ENCODE measurements at regions not wholly inside any gene's neighbourhood (a gene's known extent, or its start where the extent isn't known, plus 50 kb on each side); places are given as distances from the start of the nearest gene placed in this dataset.

DNA sequence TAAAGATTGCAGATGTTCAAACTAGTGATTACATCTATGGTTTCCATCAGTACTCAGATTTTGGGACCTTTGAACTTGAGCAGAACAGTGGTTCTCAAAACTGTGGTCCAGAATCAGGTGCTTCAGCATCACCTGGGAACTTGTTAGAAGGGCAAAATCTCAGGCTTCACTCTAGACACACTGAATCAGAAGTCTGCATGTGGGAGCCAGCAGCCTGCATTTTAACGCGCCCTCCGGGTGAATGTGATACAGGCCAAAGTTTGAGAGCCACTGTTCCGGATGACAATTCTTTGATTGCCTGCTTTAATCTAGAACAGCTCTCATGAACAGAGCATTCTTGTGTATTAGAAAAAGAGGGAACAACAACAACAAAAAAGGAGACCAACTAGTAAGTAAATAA lies 261.7 kb downstream of the GPD2 start:
- no peak for DNase-seq

DNA sequence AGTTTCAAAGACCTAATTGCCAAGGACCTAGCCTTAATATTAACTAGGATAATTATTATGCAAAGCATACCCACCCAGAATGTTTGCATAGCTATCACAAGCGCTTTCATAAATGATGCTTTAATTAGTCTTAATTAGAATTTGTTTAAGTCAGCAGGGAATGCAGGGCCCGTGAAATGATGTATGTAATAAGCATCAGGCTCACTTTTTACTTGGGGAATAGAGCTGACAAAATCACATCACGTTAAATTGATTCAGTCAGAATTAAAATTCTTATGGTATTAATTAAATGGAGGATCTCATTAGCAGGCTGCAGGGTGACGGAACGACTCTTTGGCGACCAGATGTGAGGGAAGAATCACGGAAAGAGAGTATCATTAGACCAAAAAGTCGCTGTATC lies 264.5 kb downstream of the GPD2 start:
- no peak for DNase-seq

DNA sequence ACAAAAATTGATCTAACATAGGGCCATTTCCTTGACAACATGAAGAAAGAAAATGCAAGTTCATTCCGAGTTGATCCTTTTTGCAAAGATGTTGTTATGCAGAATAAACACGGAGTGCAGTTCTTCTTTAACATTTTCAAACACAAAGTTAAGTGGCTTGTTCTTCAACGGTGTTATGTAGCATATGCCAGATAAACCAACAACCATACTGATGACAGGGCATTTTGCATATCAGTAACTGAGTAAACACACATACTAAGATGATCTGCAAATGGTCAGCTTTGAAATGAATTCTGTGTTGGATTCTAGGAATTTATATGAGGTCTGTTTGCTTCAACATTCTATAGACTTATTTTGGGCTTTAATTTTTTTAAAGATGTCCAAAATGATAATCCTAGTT lies 266.4 kb downstream of the GPD2 start:
- no peak for DNase-seq

DNA sequence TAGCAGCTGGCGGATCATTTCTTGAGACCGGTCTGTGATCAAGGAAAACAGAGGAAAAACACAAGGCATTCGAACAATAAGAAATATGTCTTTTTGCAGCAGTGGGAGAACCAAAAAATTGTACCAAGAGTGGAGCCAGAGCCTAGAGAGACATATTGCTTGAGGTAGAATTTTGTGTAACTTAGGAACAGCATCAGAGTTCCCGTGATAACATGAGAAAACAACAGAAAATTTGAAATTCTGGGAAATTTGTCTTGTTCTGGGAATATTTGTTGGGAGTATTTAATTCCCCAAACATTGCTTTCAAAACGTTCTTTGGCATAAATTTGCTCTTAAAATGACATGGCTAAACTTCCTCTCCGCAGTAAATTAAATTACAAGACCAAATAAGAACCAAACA lies 267.5 kb downstream of the GPD2 start:
- no peak for DNase-seq

DNA sequence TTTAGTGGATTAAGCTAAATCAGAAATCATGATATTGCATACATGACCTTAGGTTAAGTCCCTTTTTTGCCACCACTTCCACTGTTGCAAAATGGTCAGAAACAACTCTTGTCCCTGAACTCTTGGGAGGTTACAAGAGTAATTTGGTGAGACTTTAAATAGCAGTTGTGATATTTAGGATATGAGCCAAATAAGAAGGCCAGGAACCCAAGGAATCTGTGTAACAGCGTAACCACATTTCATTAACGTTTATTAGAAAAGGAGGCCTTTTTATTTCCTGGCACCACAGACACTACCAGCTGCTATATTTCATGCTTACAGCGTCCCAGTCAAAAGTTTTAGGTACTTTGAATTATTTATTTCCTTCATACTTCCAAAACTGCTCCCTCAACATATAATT lies 268.0 kb downstream of the GPD2 start:
- DNase-seq, result no peak

DNA sequence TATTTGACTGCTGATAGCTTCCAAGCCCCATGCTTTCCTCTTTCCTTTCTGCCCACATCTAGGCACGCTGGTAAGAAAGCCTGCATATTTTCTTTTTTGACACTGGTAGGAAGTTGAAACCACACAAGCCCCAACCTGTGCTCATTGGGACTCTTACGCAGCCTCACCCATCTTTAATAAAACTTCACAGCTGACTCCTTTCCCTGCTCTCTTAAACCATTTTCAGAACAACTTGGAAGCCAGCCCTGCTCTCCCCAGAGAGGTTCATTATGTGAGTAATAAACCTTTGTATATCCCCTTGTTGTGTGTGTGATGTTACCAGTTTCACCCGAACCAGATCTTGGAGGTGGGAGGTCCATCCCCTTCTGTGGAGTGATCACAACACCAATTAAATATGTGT lies 268.4 kb downstream of the GPD2 start:
- no peak for DNase-seq

DNA sequence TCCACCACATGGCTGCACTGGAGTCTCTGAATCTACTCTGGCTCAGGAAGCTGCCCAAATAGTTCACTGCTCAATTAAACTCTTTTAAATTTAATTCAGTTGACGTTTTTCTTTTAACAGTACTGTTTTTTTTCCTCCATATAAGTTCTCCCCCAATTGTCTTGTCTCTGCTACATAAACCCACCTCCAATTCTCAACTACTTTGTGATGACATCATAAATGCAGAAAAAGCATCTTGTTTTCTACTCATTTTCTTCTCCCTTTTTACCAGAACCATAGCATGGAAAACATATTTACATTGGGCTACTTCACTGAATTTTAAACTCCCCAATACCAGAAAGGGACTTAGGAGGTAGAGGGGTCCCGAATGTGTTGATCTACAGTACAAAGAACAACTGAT lies 270.4 kb downstream of the GPD2 start:
- no peak for DNase-seq

DNA sequence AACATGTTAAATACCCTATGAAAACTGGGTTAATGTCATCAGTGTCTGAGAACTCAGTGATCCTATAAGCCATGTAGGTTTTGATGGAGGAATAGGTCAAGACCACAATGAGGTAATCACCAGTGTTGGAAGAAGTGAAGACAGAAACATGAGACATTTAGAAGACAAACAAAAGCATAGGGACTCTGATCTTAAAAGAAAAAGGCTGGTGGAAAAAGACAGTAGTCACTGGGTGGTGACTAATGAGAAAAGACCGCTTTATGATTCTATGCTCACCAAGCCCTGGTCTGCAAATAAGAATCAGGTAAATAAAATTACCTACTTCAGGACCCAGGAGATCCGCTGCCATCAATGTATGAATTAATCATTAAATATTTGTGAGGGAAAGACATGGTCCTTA lies 271.9 kb downstream of the GPD2 start:
- DNase-seq, result no peak

DNA sequence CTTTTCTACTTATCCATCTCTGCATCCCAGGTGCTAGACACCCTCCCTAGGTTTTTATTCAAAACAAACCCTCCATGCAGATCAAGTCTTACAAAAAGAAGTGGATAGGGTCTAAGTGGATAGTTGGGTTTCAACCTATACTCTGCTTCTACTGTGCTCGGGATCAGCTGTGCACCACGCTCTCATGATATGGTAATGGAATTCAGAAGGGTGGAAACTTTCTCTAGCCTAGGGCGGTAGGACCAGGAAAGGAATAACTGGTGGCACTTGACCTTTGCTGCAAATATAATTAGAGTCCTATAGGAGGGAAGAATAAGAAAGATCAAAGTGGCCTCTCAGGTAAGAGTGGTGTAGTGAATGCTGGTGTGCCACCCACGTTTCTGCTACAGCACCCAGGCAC lies 272.9 kb downstream of the GPD2 start:
- DNase-seq, result no peak

DNA sequence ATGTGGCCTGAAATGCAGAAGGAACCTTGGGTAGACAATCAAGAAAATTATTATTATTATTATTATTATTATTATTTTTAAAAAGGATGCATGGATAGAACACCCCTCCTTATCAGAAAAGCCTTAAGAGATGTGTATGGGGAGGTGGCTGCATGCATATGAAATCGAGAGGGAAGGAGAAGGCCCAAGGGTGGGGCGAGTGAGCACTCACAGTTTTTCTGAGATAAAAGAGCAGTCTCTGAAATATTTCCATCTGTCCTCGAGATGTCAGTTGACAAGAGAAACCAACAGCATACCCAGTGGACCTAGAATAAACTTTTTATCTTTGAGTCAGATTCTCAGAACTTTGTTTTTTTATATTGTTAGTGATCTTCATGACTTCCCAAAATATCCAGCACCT lies 282.9 kb downstream of the GPD2 start:
- DNase-seq, result no peak

DNA sequence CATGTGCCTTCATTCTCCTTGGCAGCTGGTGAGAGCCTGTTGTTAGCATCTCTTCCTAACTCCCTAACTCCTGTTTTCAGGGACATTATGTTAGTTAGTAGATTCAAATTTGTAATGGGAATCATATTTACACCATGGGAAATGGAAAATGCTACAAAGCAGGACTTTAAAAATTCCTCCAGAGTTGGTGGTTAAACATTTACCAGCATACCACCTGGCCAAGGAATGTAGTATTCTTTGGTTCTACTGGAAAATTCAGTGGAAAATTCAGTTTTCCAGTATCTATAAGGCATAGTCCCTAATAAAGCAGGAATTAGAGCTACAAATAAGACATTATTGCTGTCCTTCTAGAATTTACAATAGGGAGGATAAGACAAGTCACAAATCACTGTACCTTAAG lies 291.7 kb downstream of the GPD2 start:
- no peak for DNase-seq

DNA sequence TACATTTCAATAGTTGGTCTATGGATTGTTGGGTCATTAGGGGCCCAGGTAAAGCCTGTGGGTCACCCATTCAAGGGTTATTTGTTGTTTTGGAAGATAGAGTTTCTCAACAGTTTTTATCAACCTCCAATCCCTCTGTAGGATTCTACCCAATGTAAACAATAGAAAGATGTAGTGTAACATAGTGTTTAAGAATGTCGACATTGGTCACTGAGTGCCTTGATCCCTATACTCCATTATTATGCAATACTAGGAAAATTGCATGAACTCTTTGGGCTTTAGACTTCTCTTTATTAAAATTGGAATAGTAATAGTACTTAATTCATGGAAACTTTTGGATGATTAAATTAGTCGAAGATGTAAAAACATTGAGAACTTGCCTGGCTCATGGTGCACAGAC lies 292.1 kb downstream of the GPD2 start:
- no peak for DNase-seq

DNA sequence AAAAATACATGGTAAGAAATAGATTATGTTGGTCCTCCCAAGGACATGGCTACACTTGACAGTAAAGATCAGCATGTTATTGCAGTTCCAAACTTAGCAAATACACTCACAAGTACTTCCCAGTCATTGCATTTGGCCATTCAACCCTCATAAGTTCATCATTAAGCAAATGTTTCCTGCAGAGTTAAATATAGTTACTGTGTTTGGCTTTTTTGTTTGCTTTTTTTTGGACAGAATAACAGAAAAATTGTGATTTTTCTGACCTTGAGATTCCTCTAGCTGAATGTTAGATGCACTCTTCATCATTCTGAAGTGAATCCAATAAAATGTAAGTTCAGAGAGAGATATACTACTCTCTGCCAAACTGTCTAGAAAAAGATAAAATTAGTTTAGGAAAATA lies 295.3 kb downstream of the GPD2 start:
- no peak for DNase-seq

DNA sequence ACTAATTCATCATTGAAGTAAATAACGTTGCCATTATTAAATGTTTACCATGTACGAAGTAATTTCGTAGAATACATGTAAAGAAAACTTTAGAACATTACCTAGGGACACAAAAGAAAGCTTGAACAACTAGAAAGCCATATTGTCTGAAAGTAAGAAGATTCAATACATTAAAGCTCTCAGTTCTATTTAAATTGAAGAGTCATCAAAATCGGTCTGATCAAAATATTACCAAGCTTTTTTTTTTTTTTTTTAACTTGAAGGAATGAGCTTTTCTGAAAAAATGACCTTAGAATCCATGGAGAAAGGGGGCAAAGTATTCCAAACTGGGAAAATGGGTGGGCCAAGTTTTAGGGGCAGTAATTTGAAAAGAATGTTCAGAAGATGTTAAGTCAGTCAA lies 300.8 kb downstream of the GPD2 start:
- DNase-seq, result no peak

DNA sequence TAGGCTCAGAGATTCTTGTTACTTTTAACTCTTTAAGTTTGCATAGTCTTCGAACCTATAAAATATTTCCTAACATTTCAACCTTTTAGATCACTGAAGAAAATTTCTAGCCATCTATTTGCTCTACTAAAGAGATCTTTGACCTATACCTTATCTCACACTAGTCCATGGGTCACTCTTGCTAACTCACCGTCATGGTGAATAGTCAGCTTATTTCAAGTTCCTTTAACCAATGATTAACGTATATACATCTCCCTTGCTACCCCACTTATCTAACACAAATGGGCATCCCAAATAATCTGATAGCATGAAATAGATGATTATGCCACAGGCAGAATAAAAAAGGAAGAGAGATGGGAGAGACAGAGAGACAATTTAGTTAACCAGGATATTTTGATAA lies 303.1 kb downstream of the GPD2 start:
- no peak for DNase-seq

DNA sequence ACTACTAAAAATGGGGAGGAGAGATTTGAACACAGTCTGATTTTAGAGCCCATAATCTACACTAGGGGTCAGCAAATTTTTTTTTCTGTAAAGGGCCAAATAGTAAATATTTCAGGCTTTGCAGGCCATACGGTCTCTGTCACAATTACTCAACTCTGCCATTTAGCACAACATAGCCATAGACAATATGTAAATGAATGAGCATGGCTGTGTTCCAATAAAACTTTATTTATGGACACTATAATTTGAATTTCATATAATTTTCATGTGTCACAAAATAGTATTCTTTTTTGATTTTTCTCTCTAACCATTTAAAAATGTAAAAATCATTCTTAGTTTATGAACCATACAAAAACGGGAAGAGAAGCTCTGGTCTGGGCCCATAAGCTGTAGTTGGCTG lies 309.4 kb downstream of the GPD2 start:
- DNase-seq, result no peak

DNA sequence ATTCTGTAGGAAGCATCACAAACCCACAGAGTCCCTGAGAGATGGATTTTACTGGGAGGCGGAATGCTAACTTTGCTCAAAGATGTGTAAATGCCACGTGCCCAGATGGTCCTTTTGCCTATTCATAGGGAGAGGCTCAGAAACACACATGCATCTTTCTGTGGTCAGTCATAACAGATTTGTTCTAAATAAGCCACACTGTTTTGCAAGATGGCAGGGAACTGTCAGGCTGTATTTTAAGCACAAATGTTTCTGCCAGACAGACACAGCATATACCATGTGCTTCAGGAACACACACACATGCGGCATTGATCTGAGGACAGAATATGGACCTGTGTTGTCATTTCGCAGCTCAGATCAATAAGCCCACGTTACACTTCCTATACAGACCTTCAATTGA lies 312.0 kb downstream of the GPD2 start:
- no peak for DNase-seq

DNA sequence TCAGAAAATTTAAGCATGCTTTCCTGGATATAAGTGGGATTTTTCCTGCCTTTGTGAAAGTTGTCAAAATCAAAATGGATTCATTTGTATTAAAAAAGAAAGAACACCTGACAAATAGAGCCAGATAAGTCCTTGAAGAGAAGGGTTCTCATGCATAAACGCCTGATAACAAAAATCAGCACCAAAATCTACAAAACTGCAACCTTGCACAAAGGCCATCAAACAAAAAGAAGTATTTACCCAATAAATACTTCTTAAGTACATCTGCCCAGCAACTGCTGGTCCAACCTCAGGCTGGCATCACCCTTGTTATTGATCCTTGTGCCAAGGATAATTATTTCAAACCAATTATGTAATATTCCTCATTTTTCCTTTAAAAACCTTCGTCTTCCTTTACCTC lies 315.9 kb downstream of the GPD2 start:
- DNase-seq, result no peak

DNA sequence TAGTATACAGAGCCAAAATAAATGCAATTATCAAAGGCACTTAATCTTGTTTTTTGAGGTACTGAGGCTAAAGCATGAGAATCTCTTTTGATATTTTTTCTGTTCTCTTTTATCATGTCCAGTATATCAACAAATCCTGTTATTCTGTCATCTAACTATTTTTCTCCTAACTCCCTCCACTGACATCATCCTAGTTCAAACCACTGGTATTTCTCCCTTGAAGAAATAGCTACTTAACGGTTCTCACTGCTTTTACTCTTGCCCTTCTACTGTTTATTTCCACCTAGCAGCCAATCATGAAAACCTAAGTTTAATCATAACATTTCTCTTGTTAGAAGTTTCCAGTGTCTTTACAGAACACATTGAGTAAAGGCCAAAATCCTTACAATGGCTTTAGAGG lies 317.6 kb downstream of the GPD2 start:
- DNase-seq, result no peak

DNA sequence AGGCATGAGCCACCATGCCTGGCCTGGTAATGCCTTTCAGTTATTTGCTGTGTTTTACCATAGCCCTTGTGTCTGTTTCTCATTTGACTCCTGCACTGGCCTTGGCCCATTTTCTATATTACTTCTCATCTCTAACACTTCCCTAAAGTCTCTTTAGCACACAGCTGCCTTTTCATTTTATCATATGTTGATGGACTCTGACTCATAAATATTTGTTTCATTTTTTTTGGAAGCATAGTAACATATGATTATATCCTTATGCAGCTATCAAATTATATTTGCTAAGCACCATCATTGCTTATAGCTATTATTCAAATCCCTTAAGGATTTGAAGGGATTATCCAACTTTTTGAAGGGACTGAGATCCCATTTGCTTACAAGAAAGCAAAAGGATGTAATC lies 320.3 kb downstream of the GPD2 start:
- no peak for DNase-seq

DNA sequence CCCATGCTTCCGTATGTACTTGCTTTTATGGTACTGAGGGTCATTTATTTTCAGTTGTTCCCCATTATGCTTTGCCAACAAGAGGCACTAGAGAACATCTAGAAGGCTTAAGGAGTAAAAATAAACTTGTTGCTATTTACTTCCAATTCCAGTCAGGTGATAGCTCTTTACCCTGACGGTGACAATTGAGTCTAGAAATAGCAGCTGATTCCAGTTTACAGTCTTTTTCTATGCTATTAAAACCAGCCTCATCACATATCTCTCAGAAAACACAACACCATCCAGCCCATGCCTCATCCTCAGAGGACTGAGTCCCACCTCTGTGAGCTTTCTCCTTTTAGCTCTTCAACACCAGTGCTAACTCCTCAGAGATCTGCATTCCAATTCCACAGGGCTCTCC lies 327.0 kb downstream of the GPD2 start:
- DNase-seq, result no peak

DNA sequence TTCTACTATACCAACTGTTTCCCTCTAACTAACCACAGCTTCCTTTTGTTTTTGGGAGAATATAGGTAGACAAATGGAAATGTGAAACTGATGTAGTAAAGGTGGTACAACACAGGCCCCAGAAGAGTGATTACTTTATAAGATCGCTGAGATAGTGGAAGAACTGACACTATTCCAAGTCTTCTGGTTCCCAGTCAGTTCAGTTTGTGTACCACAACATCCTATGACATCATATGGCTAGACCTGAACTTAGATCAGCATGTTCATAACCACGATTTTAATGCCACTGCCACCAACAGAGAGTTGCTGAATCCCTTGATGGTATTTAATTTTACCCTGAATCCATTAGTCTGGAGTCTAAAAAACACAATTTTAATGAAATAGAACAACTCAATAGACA lies 328.9 kb downstream of the GPD2 start:
- DNase-seq, result no peak

DNA sequence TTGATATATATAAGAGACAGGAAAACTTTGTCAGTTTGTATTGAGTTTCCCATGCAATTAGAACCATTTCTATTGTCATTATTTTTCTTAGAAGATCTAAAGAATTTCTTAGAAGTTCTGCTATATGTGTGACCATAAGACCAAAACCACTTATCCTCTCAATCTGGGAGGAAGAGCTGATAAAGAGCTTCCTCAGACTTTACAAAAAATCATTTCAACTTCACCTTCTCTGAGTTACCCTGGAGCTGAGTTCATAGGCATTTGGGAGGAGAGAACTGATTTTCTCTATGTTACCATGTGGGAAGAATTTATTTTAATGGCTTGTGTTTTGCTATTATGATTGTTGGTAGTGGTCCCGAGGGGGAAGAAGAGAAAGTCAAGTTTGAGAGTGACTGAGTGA lies 329.3 kb downstream of the GPD2 start:
- DNase-seq, result no peak

DNA sequence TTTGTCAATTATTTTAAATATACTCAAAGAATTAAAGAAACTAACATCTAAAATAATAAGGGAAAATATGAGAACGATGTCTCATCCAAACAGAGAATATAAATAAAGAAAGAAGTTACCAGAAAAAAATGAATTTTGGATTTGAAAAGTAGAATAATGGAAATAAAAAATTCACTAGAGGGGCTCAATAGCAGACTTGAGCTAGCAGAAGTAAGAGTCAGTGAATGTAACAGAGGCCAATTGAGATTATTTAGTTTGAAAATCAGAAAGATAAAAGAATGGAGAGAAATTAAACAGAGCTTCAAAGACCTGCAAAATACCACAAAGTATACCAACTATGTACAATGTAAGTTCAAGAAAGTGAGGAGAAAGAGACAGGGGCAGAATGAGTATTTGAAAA lies 333.6 kb downstream of the GPD2 start:
- no peak for DNase-seq

DNA sequence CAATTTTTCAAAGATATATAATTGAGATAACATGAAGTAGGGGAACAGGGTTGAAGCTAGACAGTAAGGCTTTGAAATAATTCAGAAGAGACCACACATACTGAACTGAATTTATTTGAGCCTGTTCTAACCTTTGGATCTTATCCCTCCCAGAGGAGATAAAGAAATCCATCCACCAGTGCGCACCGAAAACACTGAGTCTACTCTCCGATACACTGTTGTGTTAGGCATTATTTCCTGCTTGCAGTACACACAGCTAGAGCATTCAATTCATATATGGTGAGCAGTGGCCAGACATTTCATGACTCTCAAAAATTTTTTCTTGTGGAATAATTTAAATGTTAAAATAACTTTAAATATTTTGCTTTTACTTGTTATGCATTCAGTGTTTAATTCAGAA lies 342.7 kb downstream of the GPD2 start:
- no peak for DNase-seq

DNA sequence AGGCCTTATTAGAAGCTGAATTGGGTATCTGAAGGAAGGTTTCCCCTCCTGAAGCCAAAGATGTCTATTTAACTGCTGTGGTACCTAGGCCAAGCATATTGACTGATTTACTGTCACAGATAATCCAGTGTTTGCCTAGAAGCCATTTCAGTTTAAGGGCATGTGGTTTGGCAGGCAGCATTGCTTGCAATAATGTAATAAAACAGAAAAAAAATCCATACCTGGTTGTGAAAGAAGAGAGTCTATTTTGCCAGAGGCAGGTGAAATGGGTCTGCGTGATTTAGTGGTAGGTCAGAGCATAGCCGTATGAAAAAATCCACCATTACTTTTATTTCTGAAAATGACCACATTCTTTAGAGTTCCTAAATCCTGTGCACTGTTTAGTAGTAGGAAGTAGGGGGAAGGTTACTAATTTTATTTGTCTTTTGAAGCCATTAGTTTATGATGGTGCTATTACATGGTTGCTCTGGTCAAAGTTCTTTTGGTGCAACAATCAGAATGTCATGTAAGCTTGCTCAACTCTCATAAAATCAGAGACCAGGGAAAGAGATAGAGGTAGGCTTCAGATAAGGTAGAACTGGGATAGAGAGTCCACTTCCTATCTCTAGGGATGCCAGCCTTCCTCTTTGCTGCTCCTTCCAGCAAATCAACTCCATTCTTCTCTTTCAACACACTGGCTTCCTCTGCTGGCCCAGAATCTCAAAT lies 343.4 kb downstream of the GPD2 start:
- no peak for DNase-seq

Measured in fibroblast of upper back skin (primary cell).